Ovary (tissue), 7 donors: ENCODE measurements at regions not wholly inside any gene's neighbourhood (a gene's known extent, or its start where the extent isn't known, plus 50 kb on each side); places are given as distances from the start of the nearest gene placed in this dataset.
"Not testable (repeated sequence)": the region's sequence is repeated elsewhere in the genome, so short reads cannot be mapped to it uniquely, and the experiment has no call there.

Experiments used
- DNase-seq, 5 donors: peaks; one replicate each; pipeline ENCODE4 v3.0.0-alpha.2; 2019 to 2020
- H3K27ac ChIP-seq, 2 donors: fragments of 200-600 bp; one replicate each; pipeline versions ENCODE4 v1.5.1 to v1.8.0; 2019 to 2022
- H3K27me3 ChIP-seq: fragments of 200-600 bp; one replicate; pipeline ENCODE4 v1.8.0; 2022
- H3K36me3 ChIP-seq: fragments of 200-600 bp; sonication (generic); one replicate; pipeline ENCODE4 v1.5.1; 2019
- H3K4me1 ChIP-seq: one replicate; pipeline ENCODE4 v1.8.1; 2013; ENCODE audit warnings: mild to moderate bottlenecking, moderate library complexity; ENCODE audit not compliant: insufficient read depth
- H3K4me3 ChIP-seq: fragments of 200-600 bp; sonication (generic); one replicate; pipeline ENCODE4 v1.5.1; 2017
- H3K9me3 ChIP-seq, 2 donors: fragments of 200-600 bp in 1 of 2; sonication (generic) in 1 of 2; one replicate each; pipeline versions ENCODE4 v1.5.1 to v1.8.1; 2013 to 2019; ENCODE audit warnings: mild to moderate bottlenecking in 1 of 2, moderate library complexity in 1 of 2
- CTCF ChIP-seq, 3 donors: fragments of 450-650 bp in 2 of 3; fragments of 200-600 bp in 1 of 3; IDR thresholded peaks; one replicate each; pipeline versions ENCODE4 v1.5.1 to v1.8.0; 2016 to 2022; ENCODE audit warnings: antibody characterized with exemption in 3 of 3, mild to moderate bottlenecking in 1 of 3
- EP300 ChIP-seq: sonication (generic); formaldehyde crosslinking; IDR thresholded peaks from one replicate; pipeline ENCODE4 v1.6.1; 2017; ENCODE audit warnings: antibody characterized with exemption
- POLR2A ChIP-seq: fragments of 450-650 bp; IDR thresholded peaks from one replicate; pipeline ENCODE4 v1.6.1; 2017; ENCODE audit warnings: antibody characterized with exemption, mild to moderate bottlenecking, moderate library complexity
- WGBS, 3 donors: extraction: QIAGEN DNeasy Blood & Tissue Kit in 1 of 3; methylation state at CpG; one replicate each; pipeline versions ENCODE4 v1.1.5 to v1.1.7; 2013 to 2017; 5-methylcytosine and 5-hydroxymethylcytosine counted together
- intact Hi-C, 4 donors: fragments of 100-400 bp; cut with DNase I; formaldehyde crosslinking; loops; one replicate each; pipeline versions ENCODE4 v1.11.0 to v1.15.1; 2022 to 2023
- donor health status: DM: no; HTN: no; CAD: no; lungs with moderate emphysema.
- donor health status: DM: no; HTN: no; CAD: no.
- donor health status: Bipolar disorder and iron deficiency.
- donor health status: DM: no; HTN: no; CAD: no.
- donor health status: DM: yes; HTN: yes; CAD: no.

DNA sequence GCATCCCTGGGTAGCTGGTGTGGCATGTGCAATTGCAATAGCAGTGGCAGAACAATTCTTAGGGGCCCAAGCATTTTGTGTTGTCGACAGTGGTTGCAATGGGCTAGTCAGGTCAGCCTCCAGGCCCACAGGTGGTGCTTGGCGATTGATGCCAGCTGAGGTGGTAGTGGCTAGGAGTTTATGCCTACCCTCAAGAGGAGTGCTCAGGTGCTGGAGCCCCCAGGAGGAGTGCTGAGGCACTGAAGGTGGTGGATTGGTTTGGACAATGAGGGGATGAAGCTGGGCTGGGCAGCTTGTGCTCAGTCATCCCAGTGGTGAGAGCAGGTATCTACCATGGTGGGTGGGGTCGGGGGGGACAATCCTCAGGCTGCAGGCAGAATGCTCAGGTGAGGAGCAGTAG is 877.9 kb upstream of the TMEFF2 start:
- 51 to 79% (median 64%) methylated on average over 3 of the region's 3 CpGs for WGBS, 3 donors
- TF ChIP-seq POLR2A (no peak), CTCF (IDR thresholded peaks at IDR 0.05) (no peak), EP300 (no peak)
- Histone ChIP-seq H3K27ac (no peak overlapping the region), H3K4me3 (no peak overlapping the region), H3K4me1 (no peaks in the 10 kb centered on the region), H3K36me3 (no peaks in the 10 kb centered on the region), H3K9me3 (no peaks in the 10 kb centered on the region), H3K27me3 (no peaks in the 10 kb centered on the region)
- DNase-seq, result no peak
- intact Hi-C loops, result no loop called here

- not testable (repeated sequence) for DNase-seq
- WGBS, 3 donors, result 52 to 62% (median 57%) methylated on average over 3 of the region's 3 CpGs
These were observed 830.8 kb upstream of the TMEFF2 start for GRCh38 chr2:193025556-193025955.

DNA sequence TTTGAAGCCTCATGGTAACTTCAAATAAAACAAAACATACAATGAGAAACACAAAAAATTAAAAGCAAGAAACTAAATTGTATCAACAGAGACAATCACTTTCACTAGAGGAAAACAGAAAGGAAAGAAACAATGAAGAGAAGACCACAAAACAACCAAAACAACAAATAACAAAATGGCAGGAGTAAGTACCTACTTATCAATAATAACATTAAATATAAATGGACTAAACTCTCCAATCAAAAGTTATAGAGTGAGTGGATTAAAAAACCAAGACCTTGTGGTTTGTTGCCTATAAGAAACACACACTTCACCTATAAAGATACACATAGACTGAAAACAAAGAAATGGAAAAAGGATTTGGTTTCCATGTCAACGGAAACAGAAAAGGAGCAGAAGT is 830.1 kb upstream of the TMEFF2 start:
- no peaks in the 10 kb centered on the region for H3K36me3 ChIP-seq
- no peak for TF ChIP-seq POLR2A
- no peak for DNase-seq
- no peaks in the 10 kb centered on the region for H3K27me3 ChIP-seq
- no peaks in the 10 kb centered on the region for H3K4me1 ChIP-seq
- no peak overlapping the region for H3K27ac ChIP-seq
- H3K4me3 ChIP-seq, result no peak overlapping the region
- intact Hi-C loops, result no loop called here
- no peaks in the 10 kb centered on the region for H3K9me3 ChIP-seq
- 71 to 95% (median 91%) methylated on average over 1 of the region's 1 CpG for WGBS, 3 donors

More at GRCh38 chr2:193025556-193025955, 830.8 kb upstream of the TMEFF2 start:
- H3K4me1 ChIP-seq, H3K4me3 ChIP-seq, intact Hi-C loops, H3K27ac ChIP-seq, H3K27me3 ChIP-seq, H3K36me3 ChIP-seq, H3K9me3 ChIP-seq: not testable (repeated sequence)

DNA sequence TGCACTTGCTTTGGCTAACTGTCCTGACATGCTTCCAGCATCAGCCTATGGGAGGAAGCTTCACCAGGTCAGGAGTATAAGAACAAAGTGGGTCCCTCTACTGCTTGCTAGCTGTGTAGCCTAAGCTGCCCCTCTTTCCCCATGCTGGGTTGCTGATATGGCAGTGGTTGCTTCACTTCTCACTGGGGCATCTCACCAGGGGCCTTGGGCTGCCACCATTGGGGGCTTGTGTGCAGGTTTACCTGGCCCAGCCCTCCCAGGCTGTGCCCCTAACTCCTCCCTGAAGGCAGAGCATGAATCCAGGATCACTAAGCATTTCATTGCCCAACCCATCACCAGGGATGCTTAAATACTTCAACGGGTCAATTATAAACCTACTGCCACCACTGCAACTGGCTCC is 817.1 kb upstream of the TMEFF2 start:
- no peak overlapping the region for H3K27ac ChIP-seq
- no peak overlapping the region for H3K4me3 ChIP-seq
- TF ChIP-seq POLR2A (no peak), CTCF (IDR thresholded peaks at IDR 0.05) (no peak), EP300 (no peak)
- H3K4me1 ChIP-seq, result no peaks in the 10 kb centered on the region
- intact Hi-C loops, result no loop called here
- 85 to 98% (median 91%) methylated on average over 1 of the region's 1 CpG for WGBS, 3 donors
- no peaks in the 10 kb centered on the region for H3K36me3 ChIP-seq
- no peaks in the 10 kb centered on the region for H3K9me3 ChIP-seq
- no peaks in the 10 kb centered on the region for H3K27me3 ChIP-seq
- no peak for DNase-seq

DNA sequence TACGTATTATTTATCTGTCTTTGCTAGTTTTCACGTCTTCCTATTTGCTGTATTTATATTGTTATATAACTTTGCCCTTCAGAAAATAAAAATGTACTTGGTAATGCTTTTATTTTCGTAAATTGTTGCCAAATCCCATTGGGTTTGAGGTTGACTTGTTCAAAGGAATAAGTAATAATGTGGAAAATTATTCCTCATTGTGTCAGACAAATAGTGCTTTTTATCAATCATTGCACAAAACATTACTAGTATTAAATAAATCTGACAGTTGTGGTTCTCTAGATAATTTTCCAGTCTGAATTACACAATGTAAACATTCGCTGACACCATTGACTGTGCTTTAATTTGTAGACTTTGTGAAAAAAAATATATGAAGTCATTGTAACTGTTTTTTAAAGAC is 798.3 kb upstream of the TMEFF2 start:
- no peak for TF ChIP-seq EP300
- TF ChIP-seq POLR2A, result no peak
- no peak for TF ChIP-seq CTCF (IDR thresholded peaks at IDR 0.05)
- H3K36me3 ChIP-seq, result no peaks in the 10 kb centered on the region
- DNase-seq, result no peak
- intact Hi-C loops, result no loop called here
- H3K4me3 ChIP-seq, result no peak overlapping the region
- H3K9me3 ChIP-seq, result no peaks in the 10 kb centered on the region
- H3K4me1 ChIP-seq, result no peaks in the 10 kb centered on the region
- H3K27me3 ChIP-seq, result no peaks in the 10 kb centered on the region
- 52 to 71% (median 62%) methylated on average over 4 of the region's 4 CpGs for WGBS, 3 donors
- H3K27ac ChIP-seq, result no peak overlapping the region

- Histone ChIP-seq H3K9me3 (no peaks in the 10 kb centered on the region), H3K4me3 (no peak overlapping the region), H3K27ac (no peak overlapping the region), H3K27me3 (no peaks in the 10 kb centered on the region), H3K4me1 (no peaks in the 10 kb centered on the region), H3K36me3 (no peaks in the 10 kb centered on the region)
- intact Hi-C loops, result no loop called here
- no peak for DNase-seq
- TF ChIP-seq EP300 (no peak), CTCF (IDR thresholded peaks at IDR 0.05) (no peak)
These were observed 788.4 kb upstream of the TMEFF2 start for GRCh38 chr2:192983173-192983572.
